ENCODE measurements at regions not wholly inside any gene's neighbourhood (a gene's known extent, or its start where the extent isn't known, plus 50 kb on each side); places are given as distances from the start of the nearest gene placed in this dataset.

GRCh38 chr12:115583591-115583990 lies 693.9 kb downstream of the MED13L start:
- no peak for TF ChIP-seq EZH2 (IDR thresholded peaks at IDR 0.05; ENCODE audit: low read length, missing control alignments)
- TF ChIP-seq, protein P1, sequence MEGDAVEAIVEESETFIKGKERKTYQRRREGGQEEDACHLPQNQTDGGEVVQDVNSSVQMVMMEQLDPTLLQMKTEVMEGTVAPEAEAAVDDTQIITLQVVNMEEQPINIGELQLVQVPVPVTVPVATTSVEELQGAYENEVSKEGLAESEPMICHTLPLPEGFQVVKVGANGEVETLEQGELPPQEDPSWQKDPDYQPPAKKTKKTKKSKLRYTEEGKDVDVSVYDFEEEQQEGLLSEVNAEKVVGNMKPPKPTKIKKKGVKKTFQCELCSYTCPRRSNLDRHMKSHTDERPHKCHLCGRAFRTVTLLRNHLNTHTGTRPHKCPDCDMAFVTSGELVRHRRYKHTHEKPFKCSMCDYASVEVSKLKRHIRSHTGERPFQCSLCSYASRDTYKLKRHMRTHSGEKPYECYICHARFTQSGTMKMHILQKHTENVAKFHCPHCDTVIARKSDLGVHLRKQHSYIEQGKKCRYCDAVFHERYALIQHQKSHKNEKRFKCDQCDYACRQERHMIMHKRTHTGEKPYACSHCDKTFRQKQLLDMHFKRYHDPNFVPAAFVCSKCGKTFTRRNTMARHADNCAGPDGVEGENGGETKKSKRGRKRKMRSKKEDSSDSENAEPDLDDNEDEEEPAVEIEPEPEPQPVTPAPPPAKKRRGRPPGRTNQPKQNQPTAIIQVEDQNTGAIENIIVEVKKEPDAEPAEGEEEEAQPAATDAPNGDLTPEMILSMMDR (conservative IDR thresholded peaks at IDR 0.05 in 1 of 2, IDR thresholded peaks at IDR 0.05 in 1 of 2; ENCODE audit: low read depth in 1 of 2, low read length in 2 of 2) = no peak

Measured in fibroblast of lung (primary cell).